C4-2B (cell line): ENCODE measurements at regions not wholly inside any gene's neighbourhood (a gene's known extent, or its start where the extent isn't known, plus 50 kb on each side); places are given as distances from the start of the nearest gene placed in this dataset.

ENCODE experiments used
- CTCF ChIP-seq: fragments of 450-650 bp; conservative IDR thresholded peaks from 2 replicates; pipeline ENCODE4 v1.5.1; 2017; ENCODE audit warnings: mild to moderate bottlenecking
- ZFX ChIP-seq: fragments of 450-650 bp; IDR thresholded peaks from 2 replicates; pipeline ENCODE4 v1.6.1; 2017

- TF ChIP-seq CTCF = no peak
- TF ChIP-seq ZFX = no peak
Measured at GRCh38 chr17:5846001-5846400, 224.2 kb upstream of the WSCD1 start.
